ENCODE measurements at regions not wholly inside any gene's neighbourhood (a gene's known extent, or its start where the extent isn't known, plus 50 kb on each side); places are given as distances from the start of the nearest gene placed in this dataset.

GRCh38 chr15:70584441-70584837, 178.9 kb downstream of the UACA start:
- Histone ChIP-seq H3K9me3 (no peaks in the 10 kb centered on the region), H3K36me3 (no peaks in the 10 kb centered on the region), H3K27me3 (replicated peaks; ENCODE audit: insufficient read depth) (no peaks in the 10 kb centered on the region), H3K27ac (no peak overlapping the region), H3K4me3 (no peak overlapping the region), H3K4me1 (replicated peaks) (no peaks in the 10 kb centered on the region)
- DNase-seq (ENCODE audit: low spot score): no peak
- intact Hi-C loops (cut with DNase I): no loop called here
- WGBS: 95% methylated on average over 4 of the region's 4 CpGs
- TF ChIP-seq POLR2AphosphoS5 (IDR thresholded peaks at IDR 0.05) (no peak), POLR2A (IDR thresholded peaks at IDR 0.05) (no peak), CTCF (IDR thresholded peaks at IDR 0.05) (no peak)

GRCh38 chr15:70583006-70583405, 180.4 kb downstream of the UACA start:
- TF ChIP-seq CTCF (IDR thresholded peaks at IDR 0.05) (no peak), POLR2A (IDR thresholded peaks at IDR 0.05) (no peak), POLR2AphosphoS5 (IDR thresholded peaks at IDR 0.05) (no peak)

GRCh38 chr15:70582143-70582945, 181.0 kb downstream of the UACA start:
- no peak overlapping the region for H3K4me3 ChIP-seq
- peak overlapping the region in 1 of 2 donors; percentile 18 for H3K27ac ChIP-seq
- H3K36me3 ChIP-seq: no peaks in the 10 kb centered on the region
- no peaks in the 10 kb centered on the region for H3K4me1 ChIP-seq (replicated peaks)
- DNase-seq (ENCODE audit: low spot score): no peak
- no peaks in the 10 kb centered on the region for H3K27me3 ChIP-seq (replicated peaks; ENCODE audit: insufficient read depth)
- TF ChIP-seq POLR2A (IDR thresholded peaks at IDR 0.05) (no peak), POLR2AphosphoS5 (IDR thresholded peaks at IDR 0.05) (peak; percentile 29)
- 60% methylated on average over 5 of the region's 5 CpGs for WGBS
- no peaks in the 10 kb centered on the region for H3K9me3 ChIP-seq
- intact Hi-C loops (cut with DNase I): no loop called here

More at GRCh38 chr15:70583006-70583405, 180.4 kb downstream of the UACA start:
- Histone ChIP-seq H3K27me3 (replicated peaks; ENCODE audit: insufficient read depth) (no peaks in the 10 kb centered on the region), H3K4me3 (no peak overlapping the region), H3K27ac (no peak overlapping the region), H3K4me1 (replicated peaks) (no peaks in the 10 kb centered on the region), H3K9me3 (no peaks in the 10 kb centered on the region), H3K36me3 (no peaks in the 10 kb centered on the region)
- no peak for DNase-seq (ENCODE audit: low spot score)
- 72% methylated on average over 4 of the region's 4 CpGs for WGBS
- intact Hi-C loops (cut with DNase I): no loop called here

- H3K27ac ChIP-seq: no peak overlapping the region
- no peaks in the 10 kb centered on the region for H3K9me3 ChIP-seq
- TF ChIP-seq POLR2A (IDR thresholded peaks at IDR 0.05) (no peak), POLR2AphosphoS5 (IDR thresholded peaks at IDR 0.05) (no peak), CTCF (IDR thresholded peaks at IDR 0.05) (no peak)
- 94% methylated on average over 6 of the region's 6 CpGs for WGBS
- no peaks in the 10 kb centered on the region for H3K36me3 ChIP-seq
- no peaks in the 10 kb centered on the region for H3K4me1 ChIP-seq (replicated peaks)
- no peak overlapping the region for H3K4me3 ChIP-seq
- intact Hi-C loops (cut with DNase I): no loop called here
- H3K27me3 ChIP-seq (replicated peaks; ENCODE audit: insufficient read depth): no peaks in the 10 kb centered on the region
- no peak for DNase-seq (ENCODE audit: low spot score)
Measured at GRCh38 chr15:70580958-70581357, 182.4 kb downstream of the UACA start.

- Histone ChIP-seq H3K36me3 (no peaks in the 10 kb centered on the region), H3K4me3 (no peak overlapping the region), H3K27me3 (replicated peaks; ENCODE audit: insufficient read depth) (no peaks in the 10 kb centered on the region), H3K27ac (no peak overlapping the region), H3K9me3 (no peaks in the 10 kb centered on the region), H3K4me1 (replicated peaks) (no peaks in the 10 kb centered on the region)
- intact Hi-C loops (cut with DNase I): no loop called here
- 77% methylated on average over 10 of the region's 10 CpGs for WGBS
- no peak for DNase-seq (ENCODE audit: low spot score)
- TF ChIP-seq POLR2A (IDR thresholded peaks at IDR 0.05) (no peak), POLR2AphosphoS5 (IDR thresholded peaks at IDR 0.05) (no peak), CTCF (IDR thresholded peaks at IDR 0.05) (no peak)
Measured at GRCh38 chr15:70580286-70580685, 183.1 kb downstream of the UACA start.

Data from prostate gland (tissue), 2 donors.